H1 (cell line): ENCODE measurements at regions not wholly inside any gene's neighbourhood (a gene's known extent, or its start where the extent isn't known, plus 50 kb on each side); places are given as distances from the start of the nearest gene placed in this dataset.
"Not testable (repeated sequence)": the region's sequence is repeated elsewhere in the genome, so short reads cannot be mapped to it uniquely, and the experiment has no call there.

Experiments
- CTCF ChIA-PET: fragments of 300-600 bp; sonication (Branson Sonifier 250); formaldehyde crosslinking; loops from one replicate; lab custom pipeline; 2021; ENCODE audit not compliant: partially characterized antibody; lab: Charles Lee
- POLR2A ChIA-PET: fragments of 300-600 bp; sonication (Branson Sonifier 250); formaldehyde crosslinking; loops from one replicate; lab custom pipeline; 2021; ENCODE audit warnings: inconsistent platforms; ENCODE audit not compliant: partially characterized antibody; lab: Charles Lee
- DNase-seq, 2 experiments: peaks; one replicate each; pipeline versions ENCODE4 v3.0.0 to v3.0.0-alpha.2; 2010 to 2022; ENCODE audit warnings: low spot score in 2 of 2, low read depth in 1 of 2, mixed read lengths in 1 of 2
- FAIRE-seq: peaks from 2 replicates; lab custom pipeline; 2011; peaks lifted over from hg19 to GRCh38; lab: Jason Lieb, UNC
- H2AFZ ChIP-seq: 2 replicates; pipeline ENCODE4 v1.8.1; 2012; ENCODE audit warnings: low read length, inconsistent platforms
- H2AK5ac ChIP-seq: 2 replicates; pipeline ENCODE4 v1.6.1; 2013; ENCODE audit warnings: low read depth, low read length
- H2BK120ac ChIP-seq: replicated peaks from 2 replicates; pipeline ENCODE3; 2013; ENCODE audit warnings: low read depth, low read length, inconsistent platforms
- H2BK12ac ChIP-seq: 2 replicates; pipeline ENCODE4 v1.6.1; 2013; ENCODE audit warnings: low read depth, low read length
- H2BK15ac ChIP-seq: 2 replicates; pipeline ENCODE4 v1.6.1; 2013; ENCODE audit warnings: low read length
- H2BK20ac ChIP-seq: 2 replicates; pipeline ENCODE4 v1.6.1; 2013; ENCODE audit warnings: low read length
- H2BK5ac ChIP-seq: 2 replicates; pipeline ENCODE4 v1.6.1; 2013; ENCODE audit warnings: low read depth, low read length
- H3K14ac ChIP-seq: 2 replicates; pipeline ENCODE4 v1.6.1; 2013; ENCODE audit warnings: inconsistent platforms; ENCODE audit not compliant: insufficient read length
- H3K18ac ChIP-seq: 2 replicates; pipeline ENCODE4 v1.6.1; 2013; ENCODE audit warnings: low read length; ENCODE audit errors: extremely low read depth
- H3K23ac ChIP-seq: 2 replicates; pipeline ENCODE4 v1.6.1; 2013; ENCODE audit warnings: inconsistent platforms; ENCODE audit not compliant: insufficient read length
- H3K23me2 ChIP-seq: 2 replicates; pipeline ENCODE4 v1.6.1; 2013; ENCODE audit warnings: low read depth, low read length
- H3K27ac ChIP-seq: 2 replicates; pipeline ENCODE4 v1.6.1; 2011; ENCODE audit warnings: low read depth, low read length, inconsistent platforms
- H3K27me3 ChIP-seq, 4 experiments: replicated peaks in 1 of 4; 1 replicate in 1 of 4; 2 replicates in 3 of 4; pipeline versions ENCODE4 v1.6.1 to v1.8.1; 2011 to 2013; ENCODE audit warnings: low read length in 3 of 4, mild to moderate bottlenecking in 3 of 4, inconsistent platforms in 2 of 4, mixed read lengths in 2 of 4, moderate library complexity in 1 of 4; ENCODE audit not compliant: control insufficient read depth in 3 of 4, insufficient read depth in 3 of 4; ENCODE audit errors: extremely low read depth in 1 of 4
- H3K36me3 ChIP-seq, 4 experiments: 2 replicates each; pipeline versions ENCODE4 v1.6.1 to v1.8.1; 2011 to 2013; ENCODE audit warnings: mild to moderate bottlenecking in 4 of 4, low read length in 3 of 4, moderate library complexity in 2 of 4, control low read depth in 1 of 4, inconsistent platforms in 1 of 4; ENCODE audit not compliant: insufficient read depth in 4 of 4, control insufficient read depth in 2 of 4
- H3K4ac ChIP-seq: replicated peaks from 2 replicates; pipeline ENCODE3; 2013; ENCODE audit warnings: low read length, low read depth, mixed read lengths, inconsistent platforms; ENCODE audit not compliant: insufficient read length
- H3K4me1 ChIP-seq, 4 experiments: replicated peaks in 1 of 4; 1 replicate in 1 of 4; 2 replicates in 3 of 4; pipeline versions ENCODE4 v1.6.1 to v1.8.1; 2011 to 2013; ENCODE audit warnings: low read length in 3 of 4, inconsistent platforms in 2 of 4, mixed read lengths in 1 of 4; ENCODE audit not compliant: insufficient read depth in 4 of 4, control insufficient read depth in 3 of 4
- H3K4me2 ChIP-seq, 2 experiments: 2 replicates each; pipeline versions ENCODE4 v1.6.1 to v1.8.1; 2011 to 2013; ENCODE audit warnings: low read depth in 2 of 2, low read length in 2 of 2, control low read depth in 1 of 2, inconsistent platforms in 1 of 2, mild to moderate bottlenecking in 1 of 2; ENCODE audit not compliant: insufficient read depth in 1 of 2
- H3K4me3 ChIP-seq, 4 experiments: fragments of 200-600, 300-600 bp in 1 of 4; sonication (generic), shearing (Covaris generic), sonication (Bioruptor Twin) in 1 of 4; 2 replicates each; pipeline versions ENCODE4 v1.5.1 to v1.8.1; 2011 to 2016; ENCODE audit warnings: low read length in 4 of 4, low read depth in 3 of 4, control low read depth in 2 of 4, inconsistent platforms in 2 of 4, mild to moderate bottlenecking in 2 of 4, mixed read lengths in 1 of 4, moderate library complexity in 1 of 4; ENCODE audit not compliant: insufficient read depth in 2 of 4; ENCODE audit errors: extremely low read depth in 1 of 4
- H3K56ac ChIP-seq: replicated peaks from 2 replicates; pipeline ENCODE3; 2013; ENCODE audit warnings: low read depth, mild to moderate bottlenecking, mixed read lengths, low read length, inconsistent platforms; ENCODE audit not compliant: insufficient read length
- H3K79me1 ChIP-seq: 2 replicates; pipeline ENCODE4 v1.6.1; 2013; ENCODE audit warnings: low read depth, low read length, control low read depth
- H3K79me2 ChIP-seq, 2 experiments: 2 replicates each; pipeline versions ENCODE4 v1.6.1 to v1.8.1; 2012 to 2013; ENCODE audit warnings: low read length in 2 of 2, mild to moderate bottlenecking in 2 of 2, inconsistent platforms in 1 of 2; ENCODE audit not compliant: insufficient read depth in 2 of 2, control insufficient read depth in 1 of 2
- H3K9ac ChIP-seq, 4 experiments: replicated peaks in 1 of 4; 1 replicate in 1 of 4; 2 replicates in 3 of 4; pipeline versions ENCODE4 v1.6.1 to v1.8.1; 2011 to 2013; ENCODE audit warnings: low read depth in 3 of 4, low read length in 3 of 4, control low read depth in 2 of 4, mild to moderate bottlenecking in 2 of 4, moderate library complexity in 2 of 4, inconsistent platforms in 1 of 4; ENCODE audit errors: extremely low read depth in 1 of 4
- H3K9me3 ChIP-seq, 2 experiments: 2 replicates each; pipeline versions ENCODE4 v1.6.1 to v1.8.1; 2012 to 2013; ENCODE audit warnings: mild to moderate bottlenecking in 2 of 2, moderate library complexity in 2 of 2, control low read depth in 1 of 2, inconsistent platforms in 1 of 2, low read depth in 1 of 2, low read length in 1 of 2, mixed read lengths in 1 of 2; ENCODE audit not compliant: insufficient read depth in 2 of 2
- H4K20me1 ChIP-seq, 2 experiments: replicated peaks in 1 of 2; 2 replicates each; pipeline versions ENCODE3 to v1.8.1; 2011 to 2013; ENCODE audit warnings: inconsistent platforms in 2 of 2, low read length in 2 of 2, mild to moderate bottlenecking in 1 of 2; ENCODE audit not compliant: insufficient read depth in 2 of 2, control insufficient read depth in 1 of 2
- H4K5ac ChIP-seq: 2 replicates; pipeline ENCODE4 v1.6.1; 2013; ENCODE audit warnings: low read length, low read depth, mixed read lengths, inconsistent platforms; ENCODE audit not compliant: insufficient read length
- H4K8ac ChIP-seq: 2 replicates; pipeline ENCODE4 v1.8.0; 2013; ENCODE audit warnings: mild to moderate bottlenecking, moderate library complexity, low read length, inconsistent platforms; ENCODE audit not compliant: insufficient read depth; ENCODE audit errors: extremely low read depth
- H4K91ac ChIP-seq: replicated peaks from 2 replicates; pipeline ENCODE3; 2013; ENCODE audit warnings: low read length, mixed read lengths, inconsistent platforms; ENCODE audit not compliant: insufficient read length
- BACH1 ChIP-seq: IDR thresholded peaks from 2 replicates; pipeline ENCODE4 v1.6.1; 2012; ENCODE audit warnings: low read length, improper control_type of control experiment
- FOSL1 ChIP-seq: IDR thresholded peaks from 2 replicates; pipeline ENCODE4 v1.6.1; 2011; ENCODE audit warnings: mild to moderate bottlenecking, low read depth, low read length, moderate library complexity; ENCODE audit not compliant: insufficient read depth
- MAFK ChIP-seq: IDR thresholded peaks from 2 replicates; pipeline ENCODE4 v1.6.1; 2012; ENCODE audit warnings: low read depth, mild to moderate bottlenecking, improper control_type of control experiment, low read length
- NANOG ChIP-seq: IDR thresholded peaks from 2 replicates; pipeline ENCODE4 v1.6.1; 2011; ENCODE audit warnings: low read length, low read depth, mild to moderate bottlenecking, inconsistent platforms; ENCODE audit not compliant: insufficient read depth, poor library complexity, severe bottlenecking
- RNF2 ChIP-seq: fragments of 200-900, 300-1000 bp; sonication (generic); IDR thresholded peaks from 2 replicates; pipeline ENCODE4 v1.7.1; 2016; ENCODE audit warnings: borderline replicate concordance, low read depth, mild to moderate bottlenecking, antibody characterized with exemption, low read length; ENCODE audit not compliant: poor library complexity, severe bottlenecking; ENCODE audit errors: missing control alignments
- TAF1 ChIP-seq: IDR thresholded peaks from 2 replicates; pipeline ENCODE4 v1.6.1; 2011; ENCODE audit warnings: mild to moderate bottlenecking, low read depth, low read length
- TEAD4 ChIP-seq: IDR thresholded peaks from 2 replicates; pipeline ENCODE4 v1.6.1; 2012; ENCODE audit warnings: low read depth, low read length, inconsistent platforms, mixed read lengths
- WGBS, 2 experiments: shearing (Covaris generic) in 1 of 2; methylation state at CpG; one replicate each; pipeline versions ENCODE4 v1.1.6 to v1.1.7; 2013 to 2015; ENCODE audit warnings: low lambda C conversion rate in 2 of 2, mixed read lengths in 2 of 2, inconsistent platforms in 1 of 2, low coverage in 1 of 2, missing lambda C conversion rate in 1 of 2; ENCODE audit not compliant: insufficient replicate concordance in 2 of 2, insufficient coverage in 1 of 2, insufficient read length in 1 of 2; ENCODE audit errors: extremely low coverage in 1 of 2, missing lambda C conversion rate in 1 of 2; 5-methylcytosine and 5-hydroxymethylcytosine counted together
- TF ChIP-seq, protein P1 (sequence below): IDR thresholded peaks from 2 replicates; pipeline ENCODE4 v1.6.1; 2012; ENCODE audit warnings: low read length, inconsistent platforms

DNA sequence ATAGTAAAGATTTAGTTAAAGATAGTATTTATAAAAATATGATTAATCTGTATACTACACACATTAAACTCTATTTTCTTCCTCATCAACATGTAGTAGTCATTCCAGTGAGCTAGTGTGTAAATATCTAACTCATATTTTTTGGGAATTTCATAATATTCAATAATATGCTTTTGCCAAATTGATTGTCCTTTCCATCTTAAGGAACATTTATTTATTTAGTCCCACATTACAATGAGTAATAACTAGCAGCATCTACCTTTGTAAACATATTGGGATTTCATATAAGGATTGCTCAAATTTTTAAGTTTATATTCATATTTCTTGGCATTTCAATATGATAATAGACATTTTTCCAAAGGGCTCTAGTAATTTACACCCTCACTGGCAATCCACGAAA is 53.9 kb upstream of the GOLGA8B start (continued):
- TF ChIP-seq, protein P1, sequence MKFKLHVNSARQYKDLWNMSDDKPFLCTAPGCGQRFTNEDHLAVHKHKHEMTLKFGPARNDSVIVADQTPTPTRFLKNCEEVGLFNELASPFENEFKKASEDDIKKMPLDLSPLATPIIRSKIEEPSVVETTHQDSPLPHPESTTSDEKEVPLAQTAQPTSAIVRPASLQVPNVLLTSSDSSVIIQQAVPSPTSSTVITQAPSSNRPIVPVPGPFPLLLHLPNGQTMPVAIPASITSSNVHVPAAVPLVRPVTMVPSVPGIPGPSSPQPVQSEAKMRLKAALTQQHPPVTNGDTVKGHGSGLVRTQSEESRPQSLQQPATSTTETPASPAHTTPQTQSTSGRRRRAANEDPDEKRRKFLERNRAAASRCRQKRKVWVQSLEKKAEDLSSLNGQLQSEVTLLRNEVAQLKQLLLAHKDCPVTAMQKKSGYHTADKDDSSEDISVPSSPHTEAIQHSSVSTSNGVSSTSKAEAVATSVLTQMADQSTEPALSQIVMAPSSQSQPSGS = no peak
- TF ChIP-seq MAFK (no peak), RNF2 (no peak), FOSL1 (no peak), TEAD4 (no peak), NANOG (no peak), TAF1 (no peak), BACH1 (no peak)

- H2BK15ac ChIP-seq, H3K9ac ChIP-seq, H4K91ac ChIP-seq, DNase-seq, H3K4me2 ChIP-seq, H3K27ac ChIP-seq, H2BK20ac ChIP-seq, H2AK5ac ChIP-seq, H3K18ac ChIP-seq, H3K23me2 ChIP-seq, H2BK120ac ChIP-seq, CTCF ChIA-PET, H4K20me1 ChIP-seq, H4K5ac ChIP-seq, H3K79me2 ChIP-seq, H3K56ac ChIP-seq, H2BK5ac ChIP-seq, H4K8ac ChIP-seq, H3K27me3 ChIP-seq, H3K4me3 ChIP-seq, POLR2A ChIA-PET, H3K23ac ChIP-seq, H3K36me3 ChIP-seq, FAIRE-seq, H3K9me3 ChIP-seq, H2BK12ac ChIP-seq, H3K4ac ChIP-seq, H3K4me1 ChIP-seq, H3K14ac ChIP-seq, H3K79me1 ChIP-seq, H2AFZ ChIP-seq: not testable (repeated sequence)
- WGBS, 2 experiments = 91% methylated on average over 4 of the region's 4 CpGs; no CpG with 5 or more reads in 1 of the 2 experiments
Observed at GRCh38 chr15:34633602-34634001, 50.2 kb upstream of the GOLGA8B start.
